Esophagus mucosa (tissue), 1 donor: ENCODE measurements at regions not wholly inside any gene's neighbourhood (a gene's known extent, or its start where the extent isn't known, plus 50 kb on each side); places are given as distances from the start of the nearest gene placed in this dataset.
"Not testable (repeated sequence)": the region's sequence is repeated elsewhere in the genome, so short reads cannot be mapped to it uniquely, and the experiment has no call there.

Experiments
- ATAC-seq: fragments of 200-7000 bp; cut with Tn5 transposase; one replicate; pipeline ENCODE4 v1.9.1; 2020
- donor health status: DM: yes; HTN: yes; CAD: no.

DNA sequence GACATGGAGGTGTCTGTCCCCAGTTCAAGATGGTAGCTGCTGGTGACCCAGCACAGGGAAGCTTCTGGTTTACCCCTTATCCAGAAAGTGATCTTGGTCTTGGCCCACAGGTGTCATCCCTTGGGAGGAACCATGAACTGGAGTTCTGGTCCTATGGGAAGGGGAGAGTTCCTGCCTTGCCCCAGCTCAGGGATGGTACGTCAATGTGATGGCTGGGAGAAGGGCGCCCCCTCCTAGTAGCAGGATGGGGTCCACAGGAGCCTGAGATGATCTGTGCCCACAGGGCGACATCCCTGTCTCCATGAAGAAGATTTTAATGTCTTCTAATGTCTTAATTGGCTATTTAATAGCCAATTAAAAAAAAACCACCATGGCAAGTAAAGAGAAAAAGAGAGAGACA lies 249.8 kb downstream of the SIPA1L2 start:
- no peak for ATAC-seq

DNA sequence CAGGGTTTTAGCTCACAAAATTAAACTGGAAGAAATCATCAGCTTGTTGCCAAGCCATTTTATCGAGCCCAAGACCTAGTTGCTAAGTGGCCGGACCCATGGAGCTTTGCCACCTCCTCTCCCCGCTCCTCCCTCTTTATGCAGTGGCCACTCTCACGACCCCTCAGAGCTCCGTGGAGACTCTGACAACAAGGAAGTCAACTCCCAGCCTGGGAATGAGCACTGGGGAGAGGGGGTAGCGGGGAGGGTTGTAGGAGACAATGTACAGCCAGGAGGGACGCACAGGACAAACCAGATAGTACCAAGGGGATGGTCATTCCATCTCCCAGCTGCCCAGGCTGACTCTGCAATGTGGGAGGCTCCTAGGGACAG lies 250.9 kb downstream of the SIPA1L2 start:
- ATAC-seq: no peak

DNA sequence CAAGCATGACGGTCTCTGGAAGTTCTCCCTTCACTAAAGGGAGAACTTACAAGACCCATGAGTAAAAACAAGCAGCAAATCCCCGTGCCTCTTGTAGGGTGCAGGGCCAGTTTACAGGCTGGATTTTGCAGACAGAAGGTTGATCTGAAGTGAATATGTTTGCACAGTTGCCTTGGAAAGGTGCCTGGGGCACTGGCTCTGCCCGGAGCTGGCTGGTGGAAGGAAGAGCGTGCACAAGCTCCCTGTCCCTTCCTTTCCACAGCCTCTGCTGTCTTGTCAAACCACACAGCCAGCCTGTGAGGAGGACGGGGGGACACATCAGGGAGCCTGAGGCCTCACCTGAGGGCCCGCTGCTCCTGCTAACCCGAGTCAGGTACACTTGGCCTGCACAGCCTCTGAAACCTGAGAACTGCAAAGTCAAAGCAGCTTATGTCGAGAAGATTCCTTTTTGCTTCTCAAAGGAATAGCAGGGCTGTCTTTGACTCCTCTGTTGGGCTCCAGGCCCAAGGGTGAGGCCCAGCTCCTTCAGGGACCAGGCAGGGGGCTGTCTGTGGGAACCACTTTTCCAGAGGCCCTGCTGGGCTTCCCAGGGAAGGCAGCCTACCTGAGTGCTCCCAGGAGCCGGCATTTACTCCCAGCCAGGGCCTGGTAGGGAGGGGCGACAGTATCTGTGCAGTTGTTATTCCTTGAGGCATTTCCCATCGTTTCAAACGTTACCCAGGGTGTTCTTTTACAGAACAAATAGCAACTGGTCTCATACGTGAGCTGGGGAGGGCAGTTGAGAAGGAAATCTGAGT lies 251.5 kb downstream of the SIPA1L2 start:
- peak; percentile 32 for ATAC-seq

DNA sequence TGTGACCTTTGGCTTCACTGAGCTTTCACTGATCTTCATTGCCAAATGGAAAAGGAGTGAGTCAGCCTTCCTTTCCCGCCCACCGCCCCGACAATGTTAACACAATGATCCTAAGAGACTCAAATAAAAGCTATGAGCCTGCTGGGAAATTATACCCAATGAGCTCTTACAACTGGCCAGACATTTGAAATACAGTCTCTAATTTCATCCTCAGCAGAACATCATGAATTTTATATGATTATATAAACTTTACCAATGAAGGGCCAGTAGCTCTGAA lies 252.5 kb downstream of the SIPA1L2 start:
- ATAC-seq: peak; percentile 59

DNA sequence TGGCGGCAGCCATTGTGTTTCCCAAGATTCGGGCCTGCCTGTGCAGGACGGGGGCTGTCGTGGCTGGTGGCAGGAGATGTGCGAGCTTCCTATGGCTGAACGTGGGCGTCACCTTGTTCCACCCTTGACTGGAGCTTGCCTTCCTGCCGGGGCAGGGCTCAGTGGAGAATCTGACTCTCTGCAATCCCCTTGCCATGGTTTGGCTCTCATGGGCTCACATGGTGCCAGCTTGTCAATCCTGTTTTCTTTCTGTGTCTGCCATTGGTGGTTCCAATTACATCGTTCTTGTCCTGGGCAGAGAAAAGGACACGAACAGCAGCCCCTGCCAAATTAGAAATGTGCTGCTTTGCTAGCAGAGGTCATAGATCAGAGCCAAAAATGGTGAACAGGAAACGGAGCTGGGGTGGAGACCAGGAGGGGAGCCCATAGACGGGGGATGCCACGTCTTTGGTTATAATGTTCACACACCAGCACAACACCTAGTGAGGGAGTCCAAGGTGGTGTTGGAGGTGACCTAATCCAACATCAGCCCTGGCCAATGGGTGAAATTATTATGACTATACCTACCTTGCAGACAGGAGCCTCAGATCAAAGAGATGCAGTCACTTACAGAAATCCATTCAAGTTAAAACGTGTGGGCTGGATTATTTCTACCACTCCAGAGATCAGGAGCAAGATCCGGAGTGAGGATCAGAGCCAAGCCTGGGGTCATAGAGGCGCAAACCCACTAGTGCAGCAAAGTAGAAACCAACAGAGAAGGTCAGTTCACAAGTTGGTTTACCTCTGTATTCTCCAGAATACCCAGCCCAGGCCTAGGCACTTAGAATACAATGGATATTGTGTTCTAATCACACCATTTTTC lies 253.1 kb downstream of the SIPA1L2 start:
- peak; percentile 77 for ATAC-seq

DNA sequence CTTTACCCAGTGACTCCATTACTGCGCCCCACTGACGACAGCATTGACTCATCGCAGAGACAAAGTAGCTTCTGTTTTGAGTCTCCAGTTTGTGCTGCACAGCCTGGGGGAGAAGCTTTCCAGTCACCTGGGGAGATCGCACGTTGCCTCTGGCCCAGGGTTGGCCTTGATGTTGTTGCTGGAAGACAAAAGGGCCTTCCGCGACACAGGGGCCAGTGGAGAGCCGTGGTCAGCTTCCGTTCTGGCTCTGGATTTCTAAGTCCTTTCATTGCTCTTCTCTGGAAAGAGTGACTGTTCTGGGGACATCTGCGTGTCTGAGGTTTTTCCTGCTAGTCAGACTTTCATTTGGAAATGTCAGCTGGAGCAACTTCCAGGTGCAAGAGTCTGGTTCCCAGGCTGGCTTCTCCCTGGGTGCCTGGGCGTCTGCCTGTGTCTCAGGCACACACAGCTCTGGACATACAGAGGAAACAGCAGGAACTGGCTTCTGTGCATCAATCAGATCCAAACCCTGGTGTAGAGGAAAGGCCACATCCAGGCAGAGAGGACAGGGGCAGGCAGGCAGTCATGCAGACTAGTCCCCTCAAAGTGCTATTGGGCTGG lies 257.0 kb downstream of the SIPA1L2 start:
- no peak for ATAC-seq

DNA sequence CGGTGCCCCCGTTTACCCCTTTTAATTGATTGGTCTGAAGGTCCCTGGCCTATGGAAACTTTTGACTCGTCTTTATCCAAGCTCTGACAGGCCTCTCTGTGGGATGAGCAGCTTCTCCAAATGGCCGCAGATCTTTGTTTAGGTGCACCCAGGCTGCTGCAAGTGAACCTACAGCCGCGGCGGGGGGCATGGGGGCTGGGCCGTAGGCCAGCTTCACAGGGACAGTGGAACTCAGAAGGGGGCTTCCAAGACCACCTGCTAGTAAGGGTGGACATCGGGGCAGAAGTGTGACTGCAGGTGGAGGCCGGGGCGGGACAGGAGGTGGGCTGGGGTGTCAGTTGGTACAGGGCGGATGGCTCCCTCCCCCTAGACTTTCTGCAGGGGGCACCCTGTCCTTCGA lies 257.5 kb downstream of the SIPA1L2 start:
- ATAC-seq: no peak

DNA sequence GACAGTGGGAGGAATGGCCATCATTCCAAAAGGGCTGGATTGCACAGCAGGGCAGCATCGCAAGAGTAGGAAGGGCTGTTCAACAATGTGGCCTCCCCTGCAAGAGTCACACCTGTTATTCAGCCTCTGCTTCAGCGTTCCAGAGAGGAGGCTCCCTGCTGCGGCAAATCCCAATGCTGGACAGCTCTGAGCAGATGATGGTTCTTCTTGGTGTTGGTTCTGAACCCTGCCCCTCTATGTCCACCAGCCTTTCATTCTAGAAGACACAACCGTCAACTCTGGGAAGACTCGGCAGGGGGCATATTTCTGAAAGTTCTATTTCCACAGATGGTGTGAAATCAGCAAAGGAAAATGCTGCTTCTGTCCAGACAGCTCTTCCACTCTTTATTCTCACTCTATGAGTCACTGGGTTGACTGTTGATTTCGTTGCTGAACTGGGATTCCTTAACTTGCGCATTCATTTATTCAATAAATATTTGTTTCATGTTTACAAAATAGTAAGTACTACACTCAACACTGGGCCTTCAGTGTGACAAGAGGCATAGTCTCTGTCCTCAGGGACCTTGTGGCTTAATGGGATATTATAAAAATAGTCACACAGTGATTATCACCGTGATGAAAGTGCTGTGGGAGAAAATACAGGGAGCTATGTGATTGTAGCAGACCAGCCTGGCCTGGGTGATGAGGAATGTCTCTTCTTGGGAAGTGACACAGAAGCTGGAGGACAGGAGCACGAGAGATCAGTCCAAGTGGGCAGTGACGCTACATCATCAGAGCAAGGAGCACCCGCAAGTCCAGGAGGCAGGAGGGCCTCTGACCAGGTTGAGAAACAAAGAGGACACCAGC lies 260.3 kb downstream of the SIPA1L2 start:
- ATAC-seq: no peak

DNA sequence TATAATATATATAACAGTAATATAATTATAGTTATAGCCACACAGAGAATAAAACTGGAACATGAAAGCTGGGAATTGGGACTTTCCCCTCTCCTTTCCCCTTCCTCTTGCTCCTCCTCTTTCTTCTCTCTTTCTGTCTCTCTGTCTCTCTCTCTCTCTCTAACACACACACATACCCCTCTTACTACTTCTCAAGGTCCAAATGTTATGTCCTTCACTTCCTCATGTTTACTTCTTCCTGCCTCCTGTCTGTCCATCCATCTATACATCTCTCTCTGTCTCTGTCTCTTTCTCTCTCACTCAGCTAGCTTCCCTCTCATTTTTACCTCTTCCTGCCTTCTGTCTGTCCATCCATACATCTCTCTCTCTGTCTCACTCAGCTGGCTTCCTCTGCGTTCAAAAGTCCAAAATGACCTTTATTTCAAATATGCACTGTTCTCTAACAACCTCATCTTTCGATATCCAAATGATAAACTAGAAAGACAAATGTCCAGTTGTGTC lies 261.1 kb downstream of the SIPA1L2 start:
- no peak for ATAC-seq

DNA sequence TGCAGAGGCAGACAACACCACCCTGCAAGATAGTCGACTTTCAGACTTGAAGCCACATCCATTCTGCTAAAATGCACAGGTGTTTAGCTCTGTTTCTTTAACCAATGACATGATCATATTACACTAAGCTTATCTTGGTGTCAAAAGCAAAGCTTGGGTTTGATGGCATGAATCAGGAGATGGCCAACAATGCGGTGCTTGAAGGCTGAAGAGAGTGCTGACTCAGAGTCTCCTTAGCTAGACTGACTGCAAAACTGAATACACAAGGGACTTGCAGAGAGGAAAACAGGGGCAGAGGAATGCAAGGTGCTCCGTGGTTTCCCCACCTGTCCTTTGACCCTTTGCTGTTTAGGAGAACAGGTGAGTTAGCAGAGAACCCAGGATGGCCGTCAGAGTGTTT lies 262.6 kb downstream of the SIPA1L2 start:
- no peak for ATAC-seq

DNA sequence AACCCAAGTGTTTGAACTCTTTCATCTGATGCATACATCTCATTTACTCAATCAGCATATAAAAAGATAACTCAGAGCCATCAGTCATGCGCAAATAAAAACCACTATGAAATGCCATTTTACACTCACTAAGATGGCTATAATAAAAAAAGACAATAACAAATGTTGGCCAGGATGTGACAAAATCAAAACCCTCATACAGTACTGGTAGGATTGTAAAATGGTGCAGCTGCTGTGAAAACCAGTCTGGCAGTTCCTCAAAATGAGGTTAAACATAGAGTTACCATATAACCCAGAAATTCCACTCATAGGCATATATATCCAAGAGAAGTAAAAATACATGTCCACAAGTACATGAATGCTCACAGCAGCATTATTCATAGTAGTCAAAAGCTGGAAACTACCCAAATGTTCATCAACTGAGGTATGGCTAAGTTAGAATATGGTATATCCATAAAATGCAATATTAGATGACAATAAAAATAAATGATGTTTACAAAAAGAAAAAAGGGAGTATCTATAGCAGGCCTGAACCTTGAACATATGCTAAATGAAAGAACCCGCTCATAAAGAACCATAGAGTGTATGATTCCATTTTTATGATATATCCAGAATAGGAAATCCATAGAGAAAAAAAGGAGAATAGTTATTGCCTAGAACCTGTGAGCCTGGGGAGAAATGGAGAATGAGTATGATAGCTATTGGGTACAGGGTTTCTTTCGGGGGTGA lies 265.1 kb downstream of the SIPA1L2 start:
- ATAC-seq: no peak

DNA sequence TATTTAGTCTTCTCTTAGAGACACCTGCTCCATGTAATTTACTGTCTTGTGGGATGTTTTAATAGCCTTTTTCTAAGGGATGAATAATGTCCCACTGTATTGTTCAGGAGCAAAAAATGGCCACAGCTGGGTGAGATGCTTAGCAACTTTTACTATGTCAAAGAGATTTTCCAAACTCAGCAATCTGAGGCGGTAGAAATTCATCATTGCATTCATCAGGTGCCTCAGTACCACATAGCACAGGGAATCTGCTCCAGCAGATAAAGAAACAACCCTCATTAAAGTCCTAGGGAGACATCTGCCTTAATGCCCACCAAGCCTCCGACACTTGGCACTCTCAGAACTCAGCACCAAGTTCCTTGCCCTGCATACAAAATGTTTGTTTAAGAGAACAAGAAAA lies 266.9 kb downstream of the SIPA1L2 start:
- no peak for ATAC-seq

DNA sequence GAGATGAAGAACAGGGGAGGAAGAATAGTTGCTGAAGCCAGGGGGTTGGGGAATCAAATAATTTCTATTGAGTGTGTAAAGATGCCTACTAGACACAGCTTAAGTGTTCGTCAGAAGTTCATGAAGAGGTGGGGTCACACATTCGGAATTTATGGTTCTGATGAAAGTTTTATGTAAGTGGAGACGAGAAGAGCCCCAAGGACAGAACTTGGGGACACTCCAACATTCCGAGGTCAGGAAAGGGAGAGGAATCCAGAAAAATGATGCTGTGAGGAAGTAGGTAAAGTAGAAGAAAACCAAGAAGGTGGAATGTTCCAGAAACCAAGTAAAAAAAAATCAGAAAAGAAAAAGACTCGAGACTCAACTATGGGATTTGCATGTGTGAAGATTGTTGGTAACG lies 272.5 kb downstream of the SIPA1L2 start:
- no peak for ATAC-seq

DNA sequence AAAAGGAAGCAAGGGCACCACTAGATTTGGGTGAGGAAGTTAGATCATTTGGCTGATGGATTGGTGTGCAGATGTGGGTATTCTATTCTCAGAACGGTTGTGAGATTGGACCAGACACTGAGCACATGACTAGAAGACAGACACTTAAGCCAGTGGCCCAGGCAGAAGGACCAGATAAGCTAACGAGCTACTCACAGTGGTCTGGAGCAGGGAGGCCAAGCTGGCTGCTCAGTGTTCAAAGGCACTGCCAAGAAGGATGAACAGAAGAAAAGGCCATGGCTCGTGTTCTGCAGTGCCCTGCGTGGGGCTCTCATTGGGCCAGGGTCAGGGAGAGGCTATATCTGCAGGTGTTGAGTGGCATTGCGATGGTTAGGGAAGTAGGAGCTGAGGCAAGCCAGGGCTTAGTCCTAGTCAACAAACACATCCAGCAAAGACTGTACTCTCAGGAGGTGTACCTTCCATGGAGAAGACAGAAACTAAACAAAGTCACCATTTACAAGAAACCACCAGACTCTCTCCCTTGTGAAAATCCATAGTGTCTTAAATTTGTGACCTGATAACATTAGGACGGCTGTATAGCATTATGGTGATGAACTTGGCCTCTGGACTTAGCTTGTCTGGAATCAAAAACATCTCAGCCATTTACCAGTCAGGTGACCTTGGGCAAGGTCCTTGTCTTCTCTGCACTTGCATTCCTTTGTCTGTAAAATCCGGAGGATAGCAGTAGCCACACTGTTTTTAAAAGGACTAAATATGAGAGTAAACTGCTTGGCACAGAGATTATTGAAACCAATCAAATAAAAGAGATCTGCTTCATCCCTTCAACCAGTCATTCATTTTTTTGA lies 274.5 kb downstream of the SIPA1L2 start:
- peak; percentile 39 for ATAC-seq

DNA sequence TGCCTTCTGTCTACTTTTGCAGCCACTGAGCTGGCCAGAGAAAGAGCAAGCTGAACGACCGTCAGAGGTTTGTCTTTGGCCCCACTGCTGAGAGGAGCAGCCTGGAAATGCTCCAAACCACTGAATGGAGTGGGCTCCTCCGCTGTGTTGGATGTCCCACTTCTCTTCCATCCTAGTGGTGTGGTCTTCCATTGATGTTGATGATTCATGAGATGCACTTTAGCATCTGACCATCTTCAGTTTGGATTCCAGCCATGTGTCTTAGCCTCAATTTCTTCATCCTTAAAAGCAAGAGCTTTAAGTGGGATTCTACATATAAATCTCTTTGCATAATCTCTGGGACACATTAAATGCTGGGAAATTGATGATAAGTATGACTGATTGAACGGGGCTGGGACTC lies 276.9 kb downstream of the SIPA1L2 start:
- ATAC-seq: no peak

DNA sequence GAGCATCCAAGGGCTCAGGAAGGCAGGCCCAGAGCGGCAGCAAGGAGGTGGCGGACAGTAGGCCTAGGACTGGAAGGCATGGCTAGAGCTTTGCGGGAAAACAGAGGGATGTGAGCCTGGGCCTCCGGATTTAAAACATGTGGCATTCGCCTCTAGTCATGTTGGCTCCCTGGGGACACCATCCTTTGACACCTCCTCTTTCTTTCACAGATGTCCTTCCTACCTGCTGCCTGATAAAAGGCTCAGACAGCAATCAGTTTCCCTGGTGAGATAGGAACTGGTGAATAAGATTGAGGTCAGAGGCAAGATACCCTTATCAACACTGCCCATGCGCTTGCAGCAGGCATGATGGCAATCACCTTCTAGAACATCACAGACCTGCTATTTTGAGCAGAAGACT lies 277.6 kb downstream of the SIPA1L2 start:
- ATAC-seq: no peak

DNA sequence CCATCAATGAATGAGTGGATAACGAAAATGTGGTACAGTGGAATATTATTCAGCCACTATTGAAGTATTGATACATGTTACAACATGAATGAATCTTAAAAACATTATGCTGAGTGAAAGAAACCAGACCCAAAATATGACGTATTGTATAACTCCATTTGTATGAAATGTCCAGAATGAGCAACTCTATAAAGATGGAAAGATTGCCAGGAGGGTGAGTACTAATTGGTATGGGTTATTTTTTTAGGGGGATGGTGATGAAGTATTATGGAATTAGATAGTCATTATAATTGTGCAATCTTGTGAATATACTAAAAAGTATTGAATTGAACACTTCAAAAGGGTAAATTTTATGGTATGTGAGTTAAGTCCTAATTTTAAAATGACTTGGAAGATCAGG lies 278.6 kb downstream of the SIPA1L2 start:
- ATAC-seq: no peak

DNA sequence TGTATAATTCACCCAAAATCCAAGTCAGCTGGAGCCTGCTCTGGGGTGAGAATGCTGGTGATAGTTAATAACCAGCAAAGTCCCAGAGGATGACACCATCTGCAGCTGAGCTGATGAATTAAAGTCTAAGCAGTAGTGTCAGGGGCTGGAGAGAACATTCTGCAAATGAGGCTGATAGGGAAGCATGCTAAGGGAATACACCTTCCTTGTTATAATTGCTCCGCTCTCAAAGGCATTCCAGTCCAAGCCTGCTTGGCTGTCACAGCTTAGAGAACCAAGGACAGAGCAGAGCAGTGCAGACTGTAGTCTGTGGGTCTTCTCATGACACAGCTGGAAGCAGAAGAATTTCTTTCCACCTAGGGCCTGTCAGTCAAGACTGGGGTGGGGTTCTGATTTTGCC lies 283.1 kb downstream of the SIPA1L2 start:
- no peak for ATAC-seq

DNA sequence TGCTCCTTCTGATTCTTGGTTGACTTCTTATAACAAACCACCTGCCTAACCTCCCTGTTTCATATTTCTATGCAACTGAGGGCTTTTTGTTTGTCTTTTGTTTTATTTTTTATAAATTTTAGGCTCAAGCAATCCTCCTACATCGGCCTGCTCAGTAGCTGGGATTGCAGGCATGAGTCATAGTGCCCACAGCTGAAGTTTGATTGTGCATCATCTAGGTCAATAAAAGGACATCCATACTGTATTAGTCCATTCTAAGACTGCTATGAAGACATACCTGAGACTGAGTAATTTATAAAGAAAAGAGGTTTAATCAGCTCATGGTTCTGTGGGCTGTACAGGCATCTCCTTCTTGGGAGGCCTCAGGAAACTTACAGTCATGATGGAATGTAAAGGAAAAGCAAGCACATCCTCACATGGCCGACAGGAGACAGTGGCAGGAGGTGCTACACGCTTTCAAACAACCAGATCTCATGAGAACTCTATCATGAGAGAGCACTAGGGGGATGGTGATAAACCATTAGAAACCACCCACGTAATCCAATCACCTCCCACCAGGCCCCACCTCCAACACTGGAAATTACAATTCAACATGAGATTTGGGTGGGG lies 285.0 kb downstream of the SIPA1L2 start:
- peak; percentile 92 for ATAC-seq

DNA sequence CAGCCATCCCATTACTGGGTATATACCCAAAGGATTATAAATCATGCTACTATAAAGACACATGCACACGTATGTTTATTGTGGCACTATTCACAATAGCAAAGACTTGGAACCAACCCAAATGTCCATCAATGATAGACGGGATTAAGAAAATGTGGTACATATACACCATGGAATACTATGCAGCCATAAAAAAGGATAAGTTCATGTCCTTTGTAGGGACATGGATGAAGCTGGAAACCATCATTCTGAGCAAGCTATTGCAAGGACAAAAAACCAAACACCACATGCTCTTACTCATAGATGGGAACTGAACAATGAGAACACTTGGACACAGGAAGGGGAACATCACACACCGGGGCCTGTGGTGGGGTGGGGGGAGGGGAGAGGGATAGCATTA lies 285.7 kb downstream of the SIPA1L2 start:
- ATAC-seq: not testable (repeated sequence)

DNA sequence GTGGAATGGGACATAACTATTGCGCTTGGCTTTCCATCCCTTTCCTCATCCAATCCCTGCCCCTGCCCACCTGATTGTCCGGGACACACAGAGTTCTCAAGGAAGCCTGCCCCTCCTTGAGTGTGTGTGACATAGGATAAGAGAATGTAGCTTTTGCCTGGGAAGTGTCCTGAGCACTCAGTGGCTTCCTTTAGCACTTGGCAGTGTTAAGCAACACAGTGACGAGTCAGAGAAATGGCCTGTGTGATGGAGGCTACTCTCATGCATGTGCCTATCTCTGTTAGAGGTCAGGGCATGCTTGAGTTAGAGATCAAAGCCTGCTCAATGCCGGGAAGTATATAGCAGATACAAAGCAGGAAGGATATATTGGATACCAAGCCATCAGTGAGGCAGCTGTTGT lies 289.5 kb downstream of the SIPA1L2 start:
- ATAC-seq: peak; percentile 37
